Suprapubic skin (tissue), 4 donors: ENCODE measurements at regions not wholly inside any gene's neighbourhood (a gene's known extent, or its start where the extent isn't known, plus 50 kb on each side); places are given as distances from the start of the nearest gene placed in this dataset.

Experiments
- DNase-seq, 2 donors: peaks; one replicate each; pipeline ENCODE4 v3.0.0-alpha.2; 2019; ENCODE audit warnings: low spot score in 2 of 2
- H3K27ac ChIP-seq: fragments of 200-600 bp; sonication (generic); one replicate; pipeline ENCODE4 v1.5.1; 2019
- H3K27me3 ChIP-seq: fragments of 200-600 bp; sonication (generic); one replicate; pipeline ENCODE4 v1.5.1; 2019
- H3K36me3 ChIP-seq: fragments of 200-600 bp; sonication (generic); one replicate; pipeline ENCODE4 v1.5.1; 2019
- H3K4me1 ChIP-seq: fragments of 200-600 bp; sonication (generic); one replicate; pipeline ENCODE4 v1.5.1; 2019
- H3K4me3 ChIP-seq: fragments of 200-600 bp; sonication (generic); one replicate; pipeline ENCODE4 v1.5.1; 2019; ENCODE audit warnings: mild to moderate bottlenecking
- H3K9me3 ChIP-seq: fragments of 200-600 bp; sonication (generic); one replicate; pipeline ENCODE4 v1.5.1; 2019
- EP300 ChIP-seq: sonication (generic); formaldehyde crosslinking; IDR thresholded peaks from one replicate; pipeline ENCODE4 v1.6.1; 2017; ENCODE audit warnings: antibody characterized with exemption
- POLR2A ChIP-seq, 2 donors: fragments of 450-650 bp; IDR thresholded peaks; one replicate each; pipeline ENCODE4 v1.6.1; 2017; ENCODE audit warnings: antibody characterized with exemption in 2 of 2, mild to moderate bottlenecking in 2 of 2, moderate library complexity in 2 of 2
- POLR2AphosphoS5 ChIP-seq, 3 donors: sonication (generic); formaldehyde crosslinking; IDR thresholded peaks; one replicate each; pipeline ENCODE4 v1.6.1; 2017; ENCODE audit warnings: antibody characterized with exemption in 3 of 3
- WGBS: methylation state at CpG from one replicate; pipeline ENCODE4 v1.1.5; 2018; 5-methylcytosine and 5-hydroxymethylcytosine counted together
- TF ChIP-seq, protein P1 (sequence below), 2 donors: fragments of 200-600 bp in 1 of 2; fragments of 450-650 bp in 1 of 2; sonication (generic) in 1 of 2; IDR thresholded peaks; one replicate each; pipeline ENCODE4 v1.5.1; 2016 to 2019; ENCODE audit warnings: antibody characterized with exemption in 2 of 2, mild to moderate bottlenecking in 1 of 2, moderate library complexity in 1 of 2

DNA sequence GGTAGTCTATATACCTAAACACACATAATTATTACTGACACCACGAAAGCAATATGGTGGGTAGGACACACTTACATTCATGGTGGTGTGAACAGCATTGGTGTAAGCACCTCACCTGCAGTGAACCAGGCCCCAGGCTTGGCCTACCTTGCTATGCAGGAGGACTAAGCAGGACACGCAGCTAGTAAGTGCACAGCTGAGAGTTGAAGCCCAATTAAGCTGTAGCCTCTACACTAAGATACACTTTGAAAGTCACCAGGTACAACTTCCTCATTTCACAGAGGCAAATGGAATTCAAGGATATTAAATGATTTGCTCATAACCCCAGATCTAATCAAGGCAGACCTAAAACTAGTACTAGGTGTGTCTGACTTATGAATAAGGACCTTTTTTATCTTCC is 145.8 kb upstream of the PAPPA start:
- no peak for DNase-seq
- no peak overlapping the region for H3K27ac ChIP-seq
- H3K36me3 ChIP-seq, result no peaks in the 10 kb centered on the region
- TF ChIP-seq POLR2A (IDR thresholded peaks at IDR 0.05) (no peak), POLR2AphosphoS5 (IDR thresholded peaks at IDR 0.05) (no peak), EP300 (no peak)
- TF ChIP-seq, protein P1, sequence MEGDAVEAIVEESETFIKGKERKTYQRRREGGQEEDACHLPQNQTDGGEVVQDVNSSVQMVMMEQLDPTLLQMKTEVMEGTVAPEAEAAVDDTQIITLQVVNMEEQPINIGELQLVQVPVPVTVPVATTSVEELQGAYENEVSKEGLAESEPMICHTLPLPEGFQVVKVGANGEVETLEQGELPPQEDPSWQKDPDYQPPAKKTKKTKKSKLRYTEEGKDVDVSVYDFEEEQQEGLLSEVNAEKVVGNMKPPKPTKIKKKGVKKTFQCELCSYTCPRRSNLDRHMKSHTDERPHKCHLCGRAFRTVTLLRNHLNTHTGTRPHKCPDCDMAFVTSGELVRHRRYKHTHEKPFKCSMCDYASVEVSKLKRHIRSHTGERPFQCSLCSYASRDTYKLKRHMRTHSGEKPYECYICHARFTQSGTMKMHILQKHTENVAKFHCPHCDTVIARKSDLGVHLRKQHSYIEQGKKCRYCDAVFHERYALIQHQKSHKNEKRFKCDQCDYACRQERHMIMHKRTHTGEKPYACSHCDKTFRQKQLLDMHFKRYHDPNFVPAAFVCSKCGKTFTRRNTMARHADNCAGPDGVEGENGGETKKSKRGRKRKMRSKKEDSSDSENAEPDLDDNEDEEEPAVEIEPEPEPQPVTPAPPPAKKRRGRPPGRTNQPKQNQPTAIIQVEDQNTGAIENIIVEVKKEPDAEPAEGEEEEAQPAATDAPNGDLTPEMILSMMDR (IDR thresholded peaks at IDR 0.05), result no peak
- no peaks in the 10 kb centered on the region for H3K9me3 ChIP-seq
- 76% methylated on average over 2 of the region's 2 CpGs for WGBS
- H3K4me3 ChIP-seq, result no peak overlapping the region
- no peaks in the 10 kb centered on the region for H3K27me3 ChIP-seq
- H3K4me1 ChIP-seq, result no peaks in the 10 kb centered on the region

DNA sequence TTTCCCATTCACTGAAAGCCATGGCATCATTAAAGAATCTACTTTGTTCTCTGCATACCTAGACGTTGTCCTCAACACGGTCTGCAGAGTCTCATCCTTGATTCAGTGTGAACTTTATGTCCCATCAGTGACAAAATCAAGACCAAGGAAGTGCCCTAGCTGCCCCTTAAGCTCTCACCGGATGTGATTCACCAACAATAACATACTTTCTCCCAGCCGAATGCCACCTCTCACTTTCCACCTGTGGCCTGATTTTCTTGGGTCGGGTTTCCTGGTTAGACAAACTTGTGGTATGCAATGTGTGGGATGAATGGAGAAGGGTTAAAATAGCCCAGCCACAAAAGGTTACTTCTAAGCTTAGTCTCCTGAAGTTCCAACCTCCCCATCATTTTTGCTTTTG is 145.3 kb upstream of the PAPPA start:
- TF ChIP-seq, protein P1 (IDR thresholded peaks at IDR 0.05), result no peak
- no peak for TF ChIP-seq POLR2AphosphoS5 (IDR thresholded peaks at IDR 0.05)
- no peak for TF ChIP-seq EP300
- no peak for TF ChIP-seq POLR2A (IDR thresholded peaks at IDR 0.05)
- no peak for DNase-seq
- 76% methylated on average over 5 of the region's 5 CpGs for WGBS
- H3K27me3 ChIP-seq, result no peaks in the 10 kb centered on the region
- H3K36me3 ChIP-seq, result no peaks in the 10 kb centered on the region
- H3K4me1 ChIP-seq, result no peaks in the 10 kb centered on the region
- no peak overlapping the region for H3K4me3 ChIP-seq
- H3K27ac ChIP-seq, result no peak overlapping the region
- no peaks in the 10 kb centered on the region for H3K9me3 ChIP-seq

DNA sequence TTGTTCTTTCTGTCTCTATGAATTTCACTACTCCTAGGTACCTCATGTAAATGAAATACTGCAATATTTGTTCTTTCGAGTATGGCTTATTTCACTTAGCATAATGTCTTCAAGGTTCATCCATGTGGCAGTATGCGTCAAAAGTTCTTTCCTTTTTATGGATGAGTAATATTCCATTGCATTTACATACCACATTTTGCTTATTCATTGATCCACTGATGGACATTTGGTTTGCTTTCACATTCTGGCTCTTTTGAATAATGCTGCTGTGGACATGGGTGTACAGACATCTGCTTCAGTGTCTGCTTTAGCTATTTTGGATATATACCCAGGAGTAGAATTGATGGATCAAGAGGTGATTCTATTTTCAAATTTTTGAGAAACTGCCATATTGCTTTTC is 144.2 kb upstream of the PAPPA start:
- WGBS, result 90% methylated on average over 2 of the region's 2 CpGs
- DNase-seq, result no peak
- no peaks in the 10 kb centered on the region for H3K27me3 ChIP-seq
- no peak overlapping the region for H3K27ac ChIP-seq
- no peaks in the 10 kb centered on the region for H3K36me3 ChIP-seq
- TF ChIP-seq EP300 (no peak), POLR2AphosphoS5 (IDR thresholded peaks at IDR 0.05) (no peak), POLR2A (IDR thresholded peaks at IDR 0.05) (no peak)
- TF ChIP-seq, protein P1 (IDR thresholded peaks at IDR 0.05), result no peak
- H3K4me3 ChIP-seq, result no peak overlapping the region
- H3K4me1 ChIP-seq, result no peaks in the 10 kb centered on the region
- H3K9me3 ChIP-seq, result no peaks in the 10 kb centered on the region

DNA sequence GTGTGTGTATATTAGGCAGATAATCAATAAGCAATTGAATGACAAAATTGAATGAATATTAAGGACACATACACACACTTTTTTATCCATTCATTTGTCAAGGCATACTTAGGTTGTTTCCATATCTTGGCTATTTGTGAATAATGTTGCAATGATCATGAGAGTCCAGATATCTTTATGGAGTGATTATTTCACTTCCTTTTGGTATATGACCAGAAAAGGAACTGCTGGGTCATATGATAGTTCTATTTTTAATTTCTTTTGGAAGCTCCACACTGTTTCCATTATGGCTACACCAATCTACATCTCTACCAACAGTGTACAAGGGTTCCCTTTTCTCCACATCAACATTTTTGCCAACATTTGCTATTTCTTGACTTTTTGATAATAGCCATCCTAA is 137.7 kb upstream of the PAPPA start:
- no peaks in the 10 kb centered on the region for H3K4me1 ChIP-seq
- H3K4me3 ChIP-seq, result no peak overlapping the region
- TF ChIP-seq POLR2A (IDR thresholded peaks at IDR 0.05) (no peak), EP300 (no peak)
- H3K27ac ChIP-seq, result no peak overlapping the region
- no peaks in the 10 kb centered on the region for H3K9me3 ChIP-seq
- no peak for DNase-seq
- H3K36me3 ChIP-seq, result no peaks in the 10 kb centered on the region
- H3K27me3 ChIP-seq, result no peaks in the 10 kb centered on the region

DNA sequence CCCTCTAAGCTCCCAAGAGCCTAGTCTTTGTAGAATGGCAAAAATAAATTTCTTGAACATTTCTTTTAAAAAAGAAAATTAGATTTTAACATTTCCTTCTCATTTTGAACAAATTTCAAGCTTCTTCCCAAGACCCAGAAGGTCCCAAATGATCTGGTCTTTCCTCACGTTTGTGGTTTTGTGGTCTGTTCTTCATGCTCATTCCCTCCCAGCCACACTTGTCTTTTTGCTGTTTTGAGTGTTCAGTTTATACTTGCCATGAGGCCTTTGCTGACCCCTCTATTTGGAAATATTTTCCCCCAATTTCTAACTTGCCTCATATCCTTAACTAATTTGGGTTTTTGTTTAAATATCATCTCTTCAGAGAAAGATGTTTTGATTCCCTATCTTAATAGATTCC is 133.4 kb upstream of the PAPPA start:
- Histone ChIP-seq H3K36me3 (no peaks in the 10 kb centered on the region), H3K27ac (no peak overlapping the region), H3K4me3 (no peak overlapping the region), H3K9me3 (no peaks in the 10 kb centered on the region), H3K4me1 (no peaks in the 10 kb centered on the region), H3K27me3 (no peaks in the 10 kb centered on the region)
- DNase-seq, result no peak
- WGBS, result 76% methylated on average over 1 of the region's 1 CpG
- TF ChIP-seq POLR2A (IDR thresholded peaks at IDR 0.05), result no peak

DNA sequence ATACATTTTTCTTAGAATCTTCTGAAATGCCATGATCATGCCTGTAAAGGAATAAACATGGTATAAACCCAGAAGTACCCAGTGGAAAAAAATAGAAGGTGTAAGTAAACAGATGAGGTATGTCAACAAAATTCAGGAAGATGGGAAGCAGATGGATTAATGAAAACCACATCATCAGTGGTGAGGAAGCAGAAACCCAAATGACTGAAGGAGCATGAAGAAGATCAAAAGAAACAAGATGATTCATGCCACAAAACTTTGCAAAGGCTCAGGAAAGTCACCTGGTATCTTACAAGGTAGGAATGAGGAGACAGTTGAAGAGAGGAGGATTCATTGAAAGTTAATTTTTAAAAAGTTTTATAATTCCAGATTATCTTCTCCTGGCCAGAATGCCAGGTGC is 132.8 kb upstream of the PAPPA start:
- no peak overlapping the region for H3K4me3 ChIP-seq
- H3K27ac ChIP-seq, result no peak overlapping the region
- no peaks in the 10 kb centered on the region for H3K36me3 ChIP-seq
- DNase-seq, result no peak
- H3K4me1 ChIP-seq, result no peaks in the 10 kb centered on the region
- H3K27me3 ChIP-seq, result no peaks in the 10 kb centered on the region
- no peak for TF ChIP-seq POLR2A (IDR thresholded peaks at IDR 0.05)
- TF ChIP-seq POLR2AphosphoS5 (IDR thresholded peaks at IDR 0.05), result no peak
- TF ChIP-seq EP300, result no peak
- TF ChIP-seq, protein P1 (IDR thresholded peaks at IDR 0.05), result no peak
- no peaks in the 10 kb centered on the region for H3K9me3 ChIP-seq
